Activated CD8-positive, alpha-beta memory T cell treated with anti-CD3 and anti-CD28 coated beads, Interleukin-2, amount 50 U/mL, for 4 hours (primary cell): ENCODE measurements at regions not wholly inside any gene's neighbourhood (a gene's known extent, or its start where the extent isn't known, plus 50 kb on each side); places are given as distances from the start of the nearest gene placed in this dataset.
A peak's percentile ranks its signal among the peaks of the same experiment; 100 is the strongest.

Experiments used
- DNase-seq: peaks from one replicate; pipeline ENCODE4 v3.0.0-alpha.2; 2020

GRCh38 chr11:11173316-11174025 is 179.6 kb downstream of the CSNK2A3 start:
- no peak for DNase-seq

GRCh38 chr11:11171854-11172253 is 181.2 kb downstream of the CSNK2A3 start:
- DNase-seq, result no peak

- no peak for DNase-seq
Observed at GRCh38 chr11:11171285-11171684, 181.8 kb downstream of the CSNK2A3 start.

DNA sequence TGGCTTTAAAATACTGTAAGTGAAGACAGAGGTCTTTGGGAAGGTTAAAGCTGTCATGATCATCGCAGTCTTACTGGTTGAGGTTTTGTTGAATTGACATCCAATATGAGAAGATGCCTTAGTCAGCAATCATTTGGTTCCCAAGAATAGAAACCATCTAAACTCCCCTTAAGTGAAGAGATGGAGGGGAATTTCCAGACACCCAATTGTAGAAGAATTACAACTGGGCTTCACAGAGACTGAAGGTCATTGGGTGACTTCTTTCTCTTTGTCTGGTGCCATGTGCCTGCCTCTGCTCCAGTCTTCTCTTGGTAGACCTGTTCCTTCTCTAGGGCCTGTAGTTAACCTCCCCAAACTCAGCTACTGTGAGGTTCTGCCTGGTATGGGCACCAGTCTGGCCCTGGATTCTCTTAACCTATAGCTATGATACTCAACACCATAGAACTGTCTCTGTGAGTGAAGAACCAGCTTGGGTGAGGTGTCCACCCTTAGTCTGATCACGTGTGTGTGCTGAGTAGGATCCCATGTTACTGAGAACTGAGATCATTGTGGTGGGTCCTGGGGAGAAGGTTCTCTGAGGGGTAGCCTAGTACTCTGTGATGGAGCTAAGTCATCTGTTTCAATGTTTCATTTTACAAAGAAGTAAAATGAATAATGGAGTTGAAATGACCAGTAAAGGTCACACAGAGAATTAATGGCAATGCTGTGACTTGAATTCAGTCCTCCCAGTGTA is 182.5 kb downstream of the CSNK2A3 start:
- DNase-seq, result no peak

- DNase-seq, result no peak
Observed at GRCh38 chr11:11169715-11170351, 183.2 kb downstream of the CSNK2A3 start.

DNA sequence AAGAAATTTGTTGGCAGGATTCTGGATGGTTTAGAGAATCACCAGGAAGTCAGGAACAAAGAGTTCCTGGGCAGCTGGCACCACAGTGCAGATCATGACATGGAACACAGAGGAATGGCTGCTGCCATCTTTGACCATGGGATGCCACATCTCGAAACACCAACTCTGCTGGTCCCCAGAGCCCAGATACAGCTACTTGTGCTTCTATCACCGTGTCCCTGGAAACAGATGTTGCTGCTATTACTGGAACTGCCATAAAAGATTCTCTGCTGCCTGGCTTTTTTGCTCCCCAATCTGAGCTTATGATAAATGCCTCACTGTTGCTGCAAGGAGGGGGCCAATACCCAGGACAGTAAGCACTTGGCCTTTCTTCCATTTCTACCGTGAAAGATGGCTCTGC is 185.2 kb downstream of the CSNK2A3 start:
- no peak for DNase-seq

- no peak for DNase-seq
Observed at GRCh38 chr11:11164334-11164690, 188.7 kb downstream of the CSNK2A3 start.

DNA sequence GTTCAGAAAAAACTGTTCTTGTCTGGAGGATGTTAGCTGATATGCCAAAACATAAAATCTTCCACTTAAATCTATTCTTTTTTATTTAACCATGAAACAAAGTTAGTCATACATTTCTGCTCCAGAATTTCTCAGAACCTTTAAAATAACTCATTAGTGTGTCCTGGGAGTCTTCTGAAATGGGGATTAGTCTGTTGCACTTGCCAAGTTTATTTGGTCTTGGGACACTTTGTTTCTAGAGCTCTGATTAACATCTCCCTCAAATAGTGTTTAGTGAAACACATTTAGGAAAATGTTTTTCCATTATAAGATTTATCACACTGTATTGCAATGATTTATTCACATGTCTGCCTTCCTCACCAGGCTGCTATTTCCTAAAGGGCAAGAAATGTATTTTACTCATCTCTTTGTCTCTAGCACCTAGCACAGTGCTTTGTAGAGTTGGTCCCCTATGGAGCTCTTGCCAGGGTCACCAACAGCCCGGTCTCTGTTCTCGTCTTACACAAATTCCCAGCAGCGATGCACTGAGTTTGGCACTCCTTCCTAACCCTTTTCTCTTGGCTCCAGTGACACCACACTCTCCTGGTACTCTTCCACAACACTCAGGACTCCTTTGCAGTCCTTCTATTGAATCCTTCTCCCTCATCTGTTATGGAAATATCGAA is 189.2 kb downstream of the CSNK2A3 start:
- DNase-seq, result no peak

- DNase-seq, result no peak
Observed at GRCh38 chr11:11163236-11163635, 189.8 kb downstream of the CSNK2A3 start.

- peak; percentile 66 for DNase-seq
Observed at GRCh38 chr11:11157185-11157584, 195.9 kb downstream of the CSNK2A3 start.

- DNase-seq, result peak; percentile 39
Observed at GRCh38 chr11:11155962-11156815, 196.9 kb downstream of the CSNK2A3 start.

DNA sequence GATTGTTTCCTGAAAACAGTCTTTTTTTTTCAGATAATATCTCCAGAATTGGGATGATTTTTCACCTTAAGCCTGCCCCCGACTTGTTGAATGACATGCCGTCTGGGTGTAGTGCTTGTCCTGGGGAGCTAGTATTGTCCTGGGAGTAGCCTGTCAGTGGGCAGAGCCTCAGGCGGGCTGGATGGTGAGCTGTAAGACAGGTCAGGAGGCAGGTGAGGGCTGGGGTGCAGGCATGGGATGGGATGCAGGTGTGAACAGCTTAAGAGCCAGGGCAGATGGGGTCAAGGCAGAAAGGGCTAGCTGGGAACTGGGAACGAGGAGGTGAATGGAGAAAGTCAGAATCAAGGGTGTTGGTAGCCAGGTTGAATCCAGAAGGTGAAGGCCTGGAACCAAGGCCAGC is 200.2 kb downstream of the CSNK2A3 start:
- DNase-seq, result no peak

DNA sequence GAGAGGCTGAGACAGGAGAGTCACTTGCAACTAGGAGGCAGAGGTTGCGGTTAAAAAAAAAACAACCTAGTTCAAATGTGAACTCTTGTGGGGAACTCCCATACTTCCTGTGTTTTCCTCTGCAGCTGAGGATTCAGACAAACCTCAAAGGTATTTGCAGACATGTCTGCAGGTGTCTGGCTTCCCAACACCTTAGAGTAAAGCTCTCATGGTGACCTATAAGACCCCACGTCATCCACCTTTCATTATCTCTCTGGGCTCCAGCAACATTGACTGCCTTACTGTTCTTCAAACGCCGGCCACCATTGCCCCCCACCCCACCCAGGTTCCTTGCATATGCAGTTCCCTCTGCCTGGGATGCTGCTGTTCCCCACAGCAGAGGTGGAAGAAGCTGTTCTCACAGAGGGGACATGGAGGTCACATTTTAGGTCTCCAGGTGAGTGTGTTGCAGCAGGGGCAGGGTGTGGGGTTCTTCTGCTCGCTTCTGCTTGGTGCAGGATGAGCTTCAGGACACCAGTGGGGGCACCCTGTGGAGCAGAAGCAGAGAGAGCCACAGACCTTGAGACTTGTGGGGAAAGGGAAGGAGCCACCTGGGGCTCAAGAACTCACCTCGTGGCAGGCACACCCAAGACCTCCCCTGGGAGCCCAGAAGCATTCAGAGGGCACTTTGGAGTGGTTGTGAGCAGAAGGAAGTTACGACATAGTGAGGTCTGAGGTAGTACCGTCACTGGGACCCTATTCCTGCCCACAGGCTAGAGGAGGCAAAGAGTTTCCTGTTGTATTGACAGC is 203.2 kb downstream of the CSNK2A3 start:
- peak; percentile 35 for DNase-seq

GRCh38 chr11:11148596-11148995 is 204.5 kb downstream of the CSNK2A3 start:
- DNase-seq, result no peak

DNA sequence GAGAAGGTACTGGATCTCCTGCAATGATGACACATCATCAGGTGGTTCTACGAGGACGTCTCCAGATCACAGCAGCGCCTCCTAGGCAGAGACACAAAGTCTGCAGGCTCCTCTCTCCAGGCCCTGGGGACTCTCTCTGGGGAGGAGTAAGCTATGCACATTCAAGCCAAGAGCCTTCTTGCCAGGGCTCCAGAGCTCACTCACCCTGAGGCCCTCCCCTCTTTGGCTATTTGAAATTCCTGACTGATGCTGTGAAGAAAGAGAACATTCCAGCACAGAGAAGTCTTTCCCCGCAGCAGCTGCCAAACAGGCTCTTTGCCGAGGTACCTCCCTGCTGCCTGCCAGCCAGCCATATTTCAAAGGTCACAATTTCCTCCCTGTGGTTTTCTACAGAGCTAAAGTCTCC is 204.9 kb downstream of the CSNK2A3 start:
- no peak for DNase-seq

GRCh38 chr11:11146830-11147229 is 206.2 kb downstream of the CSNK2A3 start:
- no peak for DNase-seq

DNA sequence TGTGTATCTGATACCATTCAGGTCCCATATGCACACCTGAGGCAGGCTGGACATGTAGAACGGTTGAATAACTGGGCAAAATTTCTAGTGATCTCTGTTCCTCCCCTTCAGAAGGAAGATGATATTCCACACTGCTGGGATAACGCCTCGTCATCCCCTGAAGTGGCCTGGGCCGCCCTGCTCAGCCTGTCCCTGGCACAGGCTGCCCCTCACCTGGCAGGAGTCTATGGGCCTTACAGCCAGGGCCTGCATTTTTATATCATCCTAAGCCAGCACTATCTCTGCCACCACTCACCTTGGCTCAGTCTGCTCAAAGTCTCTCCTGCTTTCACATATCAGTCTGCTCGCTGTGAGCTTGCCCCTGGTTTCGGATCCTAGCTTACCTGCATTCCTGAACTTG is 209.2 kb downstream of the CSNK2A3 start:
- DNase-seq, result no peak

DNA sequence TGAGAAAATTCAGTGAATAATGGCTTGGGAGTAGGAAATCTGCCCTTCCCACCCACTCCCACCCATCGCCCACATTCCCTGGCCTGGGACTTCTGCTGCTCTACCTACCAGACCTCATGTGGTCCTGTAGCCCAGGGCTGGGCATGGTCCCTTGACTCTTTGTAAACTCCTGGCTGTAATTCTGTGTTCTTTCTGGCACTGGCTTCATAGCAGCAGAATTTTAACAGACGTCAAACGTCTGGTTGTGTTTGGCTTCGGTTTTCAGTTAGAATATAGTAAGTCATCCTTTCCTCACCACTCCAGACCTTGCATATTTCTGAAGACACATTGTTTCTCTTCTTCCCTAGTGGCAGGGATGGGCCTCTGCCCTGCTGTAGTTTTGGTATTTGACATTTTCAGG is 210.6 kb downstream of the CSNK2A3 start:
- DNase-seq, result no peak

DNA sequence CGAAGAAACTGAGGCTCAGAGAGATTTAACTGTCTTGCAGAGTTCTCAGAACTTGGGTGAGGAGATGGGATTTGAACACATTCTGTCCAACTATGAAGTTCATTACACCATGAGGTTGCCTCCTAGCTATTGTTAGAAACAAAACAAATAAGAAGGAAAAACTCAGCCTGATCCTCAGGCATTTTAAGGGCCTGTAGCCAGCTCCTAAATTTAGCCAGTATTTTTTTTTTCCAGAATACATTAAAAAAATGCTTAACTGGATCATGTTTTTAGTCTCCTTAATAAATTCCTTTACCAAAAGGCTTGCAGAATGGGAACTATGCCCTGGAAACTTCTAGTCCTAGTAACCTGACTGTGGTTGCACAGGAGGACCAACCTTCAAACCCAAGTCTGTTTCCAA is 212.0 kb downstream of the CSNK2A3 start:
- DNase-seq, result no peak

- DNase-seq, result no peak
Observed at GRCh38 chr11:11140510-11140909, 212.5 kb downstream of the CSNK2A3 start.

DNA sequence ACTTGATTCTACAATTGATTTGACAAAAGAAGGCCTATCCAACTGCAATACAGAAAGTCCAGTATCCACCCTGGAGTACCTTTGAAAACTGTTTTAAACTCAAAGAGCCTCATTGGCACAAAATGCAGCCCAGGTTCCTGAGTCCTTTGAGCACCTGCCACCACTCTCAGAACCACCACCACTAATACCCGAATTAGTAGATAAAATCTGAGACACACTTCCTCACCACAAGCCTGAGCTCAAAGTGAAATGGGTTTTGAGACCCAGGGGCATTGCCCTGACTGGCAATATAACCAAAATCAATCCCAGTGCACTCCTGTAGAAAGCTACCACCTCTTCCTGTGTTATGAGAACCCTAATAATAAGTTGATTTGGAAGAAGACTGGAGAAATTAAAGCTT is 215.7 kb downstream of the CSNK2A3 start:
- DNase-seq, result no peak
